AML-193 (cell line): ENCODE measurements at regions not wholly inside any gene's neighbourhood (a gene's known extent, or its start where the extent isn't known, plus 50 kb on each side); places are given as distances from the start of the nearest gene placed in this dataset.
"Not testable (repeated sequence)": the region's sequence is repeated elsewhere in the genome, so short reads cannot be mapped to it uniquely, and the experiment has no call there.

ENCODE experiments used
- DNase-seq, 2 experiments: peaks; one replicate each; lab custom pipeline; 2025; lab: John Stamatoyannopoulos, UW

DNA sequence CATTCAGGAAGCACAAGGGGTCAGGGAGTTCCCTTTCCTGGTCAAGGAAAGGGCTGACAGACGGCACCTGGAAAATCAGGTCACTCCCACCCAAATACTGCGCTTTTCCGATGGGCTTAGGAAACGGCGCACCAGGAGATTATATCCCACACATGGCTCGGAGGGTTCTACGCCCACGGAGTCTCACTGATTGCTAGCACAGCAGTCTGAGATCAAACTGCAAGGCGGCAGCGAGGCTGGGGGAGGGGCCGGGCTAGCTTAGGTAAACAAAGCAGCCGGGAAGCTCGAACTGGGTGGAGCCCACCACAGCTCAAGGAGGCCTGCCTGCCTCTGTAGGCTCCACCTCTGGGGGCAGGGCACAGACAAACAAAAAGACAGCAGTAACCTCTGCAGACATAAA is 68.0 kb upstream of the CCT8L2 start:
- not testable (repeated sequence) for DNase-seq

GRCh38 chr22:16659273-16659834 is 66.7 kb upstream of the CCT8L2 start:
- DNase-seq = not testable (repeated sequence)

GRCh38 chr22:16658068-16658467 is 65.5 kb upstream of the CCT8L2 start:
- no peak for DNase-seq

DNA sequence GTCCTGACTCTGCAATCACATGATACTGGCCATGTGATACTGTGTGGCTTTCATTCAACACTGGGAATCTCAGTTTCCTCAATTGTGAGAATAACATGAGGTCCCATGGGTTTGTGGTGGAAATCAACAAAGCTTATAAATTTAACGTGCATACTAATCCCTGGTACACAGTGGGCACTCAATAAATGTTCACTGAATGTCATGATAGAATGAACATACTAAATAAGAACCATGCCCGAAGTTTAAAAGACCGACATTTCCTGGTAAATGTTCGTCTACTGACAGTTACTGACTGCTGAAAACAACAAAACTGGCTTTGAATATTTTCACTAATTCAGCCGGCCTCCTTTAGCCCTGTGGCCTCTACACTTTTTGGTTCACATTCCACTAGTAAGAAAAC is 62.3 kb upstream of the CCT8L2 start:
- DNase-seq = no peak

- DNase-seq = not testable (repeated sequence)
These were observed 61.7 kb upstream of the CCT8L2 start for GRCh38 chr22:16654336-16654735.

DNA sequence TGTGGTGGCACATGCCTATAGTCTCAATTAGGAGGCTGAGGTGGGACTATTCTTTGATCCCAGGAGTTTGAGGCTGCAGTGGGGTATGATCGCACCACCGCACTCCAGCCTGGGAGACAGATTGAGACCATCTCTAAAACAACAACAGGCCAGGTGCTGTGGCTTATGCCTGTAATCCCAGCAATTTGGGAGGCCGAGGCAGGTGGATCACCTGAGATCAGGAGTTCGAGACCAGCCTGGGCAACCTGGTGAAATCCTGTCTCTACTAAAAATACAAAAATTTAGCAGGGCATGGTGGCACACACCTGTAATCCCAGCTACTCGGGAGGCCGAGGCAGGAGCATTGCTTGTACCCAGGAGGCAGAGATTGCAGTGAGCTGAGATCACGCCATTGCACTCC is 60.6 kb upstream of the CCT8L2 start:
- not testable (repeated sequence) for DNase-seq

- DNase-seq = no peak
These were observed 58.6 kb upstream of the CCT8L2 start for GRCh38 chr22:16651217-16651616.
